H9 (cell line): ENCODE measurements at regions not wholly inside any gene's neighbourhood (a gene's known extent, or its start where the extent isn't known, plus 50 kb on each side); places are given as distances from the start of the nearest gene placed in this dataset.

ENCODE experiments used
- DNase-seq: peaks from one replicate; pipeline ENCODE4 v3.0.0-alpha.2; 2017
- H2AFZ ChIP-seq: one replicate; pipeline ENCODE4 v1.6.1; 2013; ENCODE audit warnings: mild to moderate bottlenecking, low read length, control low read depth, moderate library complexity
- H2AK5ac ChIP-seq: 2 replicates; pipeline ENCODE4 v1.6.1; 2013; ENCODE audit warnings: low read length, control low read depth, mixed read lengths; ENCODE audit not compliant: insufficient read length
- H2BK120ac ChIP-seq: one replicate; pipeline ENCODE4 v1.6.1; 2013; ENCODE audit warnings: low read depth, mild to moderate bottlenecking, low read length, control low read depth, inconsistent platforms; ENCODE audit not compliant: poor library complexity, severe bottlenecking
- H2BK12ac ChIP-seq: 2 replicates; pipeline ENCODE4 v1.6.1; 2013; ENCODE audit warnings: low read length, control low read depth, mixed read lengths, low read depth; ENCODE audit not compliant: insufficient read length
- H2BK15ac ChIP-seq: 2 replicates; pipeline ENCODE4 v1.6.1; 2013; ENCODE audit warnings: low read depth, low read length, control low read depth
- H2BK20ac ChIP-seq: one replicate; pipeline ENCODE4 v1.6.1; 2013; ENCODE audit warnings: low read depth, mild to moderate bottlenecking, low read length, control low read depth, inconsistent platforms; ENCODE audit not compliant: poor library complexity, severe bottlenecking
- H2BK5ac ChIP-seq: 2 replicates; pipeline ENCODE4 v1.6.1; 2013; ENCODE audit warnings: low read length, control low read depth, mixed read lengths; ENCODE audit not compliant: insufficient read length
- H3K14ac ChIP-seq: 2 replicates; pipeline ENCODE4 v1.6.1; 2013; ENCODE audit warnings: low read length, control low read depth; ENCODE audit not compliant: insufficient read depth
- H3K18ac ChIP-seq: 2 replicates; pipeline ENCODE4 v1.6.1; 2013; ENCODE audit warnings: low read depth, mild to moderate bottlenecking, mixed read lengths, low read length, control low read depth; ENCODE audit not compliant: insufficient read length
- H3K23ac ChIP-seq: 2 replicates; pipeline ENCODE4 v1.6.1; 2013; ENCODE audit warnings: low read length, control low read depth, mixed read lengths, low read depth; ENCODE audit not compliant: insufficient read length
- H3K23me2 ChIP-seq: 2 replicates; pipeline ENCODE4 v1.6.1; 2013; ENCODE audit warnings: low read depth, mild to moderate bottlenecking, mixed read lengths, low read length, control low read depth; ENCODE audit not compliant: insufficient read length, poor library complexity, severe bottlenecking
- H3K27ac ChIP-seq: 2 replicates; pipeline ENCODE4 v1.5.1; 2013; ENCODE audit warnings: low read length, control low read depth, mixed read lengths, low read depth; ENCODE audit not compliant: insufficient read length
- H3K27me3 ChIP-seq: 2 replicates; pipeline ENCODE4 v1.6.1; 2013; ENCODE audit warnings: low read length, control low read depth, inconsistent platforms; ENCODE audit not compliant: insufficient read depth
- H3K4ac ChIP-seq: 2 replicates; pipeline ENCODE4 v1.6.1; 2013; ENCODE audit warnings: low read depth, mild to moderate bottlenecking, control low read depth, inconsistent platforms, low read length, moderate library complexity
- H3K4me1 ChIP-seq: 2 replicates; pipeline ENCODE4 v1.6.1; 2013; ENCODE audit warnings: low read length, control low read depth, inconsistent platforms; ENCODE audit not compliant: insufficient read depth
- H3K4me2 ChIP-seq: 2 replicates; pipeline ENCODE4 v1.6.1; 2013; ENCODE audit warnings: low read length, control low read depth, mixed read lengths; ENCODE audit not compliant: insufficient read length, insufficient read depth
- H3K56ac ChIP-seq: 2 replicates; pipeline ENCODE4 v1.6.1; 2013; ENCODE audit warnings: low read depth, mild to moderate bottlenecking, mixed read lengths, low read length, control low read depth; ENCODE audit not compliant: insufficient read length
- H3K79me1 ChIP-seq: 2 replicates; pipeline ENCODE4 v1.6.1; 2013; ENCODE audit warnings: low read depth, mild to moderate bottlenecking, moderate library complexity, low read length, control low read depth, inconsistent platforms; ENCODE audit not compliant: insufficient read depth, poor library complexity, severe bottlenecking
- H3K79me2 ChIP-seq: 2 replicates; pipeline ENCODE4 v1.6.1; 2013; ENCODE audit warnings: low read length, control low read depth, inconsistent platforms; ENCODE audit not compliant: insufficient read depth
- H3K9ac ChIP-seq: 2 replicates; pipeline ENCODE4 v1.6.1; 2013; ENCODE audit warnings: low read length, control low read depth, mixed read lengths; ENCODE audit not compliant: insufficient read length; ENCODE audit errors: extremely low read depth
- H3K9me3 ChIP-seq: one replicate; pipeline ENCODE4 v1.6.1; 2013; ENCODE audit warnings: low read depth, low read length, inconsistent platforms; ENCODE audit not compliant: control insufficient read depth
- H3T11ph ChIP-seq: one replicate; pipeline ENCODE4 v1.6.1; 2013; ENCODE audit warnings: mild to moderate bottlenecking, low read length, control low read depth, inconsistent platforms
- H4K20me1 ChIP-seq: one replicate; pipeline ENCODE4 v1.6.1; 2013; ENCODE audit not compliant: control insufficient read depth, insufficient read length, insufficient read depth
- H4K5ac ChIP-seq: 2 replicates; pipeline ENCODE4 v1.6.1; 2013; ENCODE audit warnings: low read depth, mild to moderate bottlenecking, mixed read lengths, low read length, control low read depth; ENCODE audit not compliant: insufficient read length
- H4K8ac ChIP-seq: replicated peaks from 2 replicates; pipeline ENCODE4 v1.6.1; 2013; ENCODE audit warnings: low read length, control low read depth, mixed read lengths, low read depth; ENCODE audit not compliant: insufficient read length
- H4K91ac ChIP-seq: 2 replicates; pipeline ENCODE4 v1.6.1; 2013; ENCODE audit warnings: low read depth, mild to moderate bottlenecking, moderate library complexity, mixed read lengths, low read length, control low read depth; ENCODE audit not compliant: insufficient read length
- H3K27ac Mint-ChIP-seq, 3 experiments: 2 replicates in 2 of 3; 3 replicates in 1 of 3; pipeline ENCODE4 v1.8.0; 2020 to 2021; ENCODE audit warnings: mixed read lengths in 3 of 3, mild to moderate bottlenecking in 1 of 3, moderate library complexity in 1 of 3
- H3K27me3 Mint-ChIP-seq: 2 replicates; pipeline ENCODE4 v1.8.0; 2021; ENCODE audit warnings: low read depth, mild to moderate bottlenecking, moderate library complexity, mixed read lengths
- H3K36me3 Mint-ChIP-seq, 3 experiments: 2 replicates in 2 of 3; 3 replicates in 1 of 3; pipeline ENCODE4 v1.8.0; 2020 to 2021; ENCODE audit warnings: low read depth in 3 of 3, mixed read lengths in 3 of 3; ENCODE audit not compliant: insufficient read depth in 1 of 3
- H3K4me1 Mint-ChIP-seq, 2 experiments: 2 replicates each; pipeline ENCODE4 v1.8.0; 2020; ENCODE audit warnings: mixed read lengths in 2 of 2
- H3K4me3 Mint-ChIP-seq, 2 experiments: 2 replicates in 1 of 2; 3 replicates in 1 of 2; pipeline ENCODE4 v1.8.0; 2020 to 2021; ENCODE audit warnings: mild to moderate bottlenecking in 2 of 2, mixed read lengths in 2 of 2, moderate library complexity in 1 of 2
- H3K9me3 Mint-ChIP-seq, 2 experiments: 2 replicates in 1 of 2; 3 replicates in 1 of 2; pipeline ENCODE4 v1.8.0; 2020; ENCODE audit warnings: mild to moderate bottlenecking in 2 of 2, mixed read lengths in 2 of 2, moderate library complexity in 1 of 2
- WGBS: extraction: QIAGEN DNeasy Blood & Tissue Kit; methylation state at CpG from one replicate; pipeline ENCODE4 v1.1.7; 2013; ENCODE audit warnings: missing lambda C conversion rate, low lambda C conversion rate, mixed read lengths; ENCODE audit not compliant: insufficient read length; ENCODE audit errors: extremely low coverage; 5-methylcytosine and 5-hydroxymethylcytosine counted together
- TF ChIP-seq, protein P1 (sequence below): fragments of 200-600 bp; sonication (generic); conservative IDR thresholded peaks from 3 replicates; pipeline ENCODE4 v1.8.0; 2021; ENCODE audit warnings: antibody characterized with exemption, mild to moderate bottlenecking

DNA sequence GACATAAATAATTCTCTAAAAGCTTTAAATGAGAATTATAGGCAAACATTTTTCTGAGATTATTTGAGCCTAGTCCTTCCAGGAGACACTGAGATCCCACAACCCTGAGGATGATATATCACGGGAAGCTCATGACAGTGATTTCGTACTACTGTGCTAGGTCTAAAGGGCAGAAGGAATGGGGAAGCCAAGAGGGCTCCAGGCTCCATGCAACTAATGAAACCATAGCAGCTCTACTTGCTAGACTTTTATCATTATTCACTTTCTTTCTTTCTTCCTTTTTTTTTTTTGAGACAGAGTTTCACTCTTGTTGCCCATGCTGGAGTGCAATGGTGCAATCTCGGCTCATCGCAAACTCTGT is 57.3 kb upstream of the SGK1 start:
- Histone ChIP-seq H4K8ac (no peak overlapping the region), H4K91ac (no peak overlapping the region), H3K4me1 (peaks cover 3% of the 10 kb centered on the region; the same call in 1 of the 2 replicates), H3T11ph (no peak overlapping the region), H3K56ac (no peak overlapping the region), H2BK20ac (no peak overlapping the region), H3K23me2 (no peaks in the 10 kb centered on the region), H2AFZ (no peak overlapping the region), H2BK12ac (no peak overlapping the region), H3K9ac (no peak overlapping the region), H3K9me3 (no peaks in the 10 kb centered on the region), H2BK15ac (no peak overlapping the region), H3K23ac (no peak overlapping the region), H4K5ac (no peak overlapping the region), H3K4me2 (no peak overlapping the region), H3K14ac (no peak overlapping the region), H4K20me1 (no peaks in the 10 kb centered on the region), H3K79me1 (no peaks in the 10 kb centered on the region), H3K4ac (no peak overlapping the region), H2BK120ac (no peak overlapping the region), H3K18ac (no peak overlapping the region), H3K79me2 (no peaks in the 10 kb centered on the region), H2BK5ac (no peak overlapping the region), H2AK5ac (no peak overlapping the region), H3K27me3 (no peaks in the 10 kb centered on the region), H3K27ac (no peak overlapping the region)
- Mint-ChIP-seq H3K36me3 (peaks cover 0 to 6% (median 0%) of the 10 kb centered on the region in 3 experiments; a peak in 1 of 7 replicates), H3K4me1 (peaks cover 17 to 19% of the 10 kb centered on the region in 2 experiments), H3K27ac (no peak overlapping the region), H3K27me3 (no peaks in the 10 kb centered on the region), H3K9me3 (no peaks in the 10 kb centered on the region; a peak in 1 of 5 replicates), H3K4me3 (no peak overlapping the region)
- DNase-seq, result no peak
- TF ChIP-seq, protein P1, sequence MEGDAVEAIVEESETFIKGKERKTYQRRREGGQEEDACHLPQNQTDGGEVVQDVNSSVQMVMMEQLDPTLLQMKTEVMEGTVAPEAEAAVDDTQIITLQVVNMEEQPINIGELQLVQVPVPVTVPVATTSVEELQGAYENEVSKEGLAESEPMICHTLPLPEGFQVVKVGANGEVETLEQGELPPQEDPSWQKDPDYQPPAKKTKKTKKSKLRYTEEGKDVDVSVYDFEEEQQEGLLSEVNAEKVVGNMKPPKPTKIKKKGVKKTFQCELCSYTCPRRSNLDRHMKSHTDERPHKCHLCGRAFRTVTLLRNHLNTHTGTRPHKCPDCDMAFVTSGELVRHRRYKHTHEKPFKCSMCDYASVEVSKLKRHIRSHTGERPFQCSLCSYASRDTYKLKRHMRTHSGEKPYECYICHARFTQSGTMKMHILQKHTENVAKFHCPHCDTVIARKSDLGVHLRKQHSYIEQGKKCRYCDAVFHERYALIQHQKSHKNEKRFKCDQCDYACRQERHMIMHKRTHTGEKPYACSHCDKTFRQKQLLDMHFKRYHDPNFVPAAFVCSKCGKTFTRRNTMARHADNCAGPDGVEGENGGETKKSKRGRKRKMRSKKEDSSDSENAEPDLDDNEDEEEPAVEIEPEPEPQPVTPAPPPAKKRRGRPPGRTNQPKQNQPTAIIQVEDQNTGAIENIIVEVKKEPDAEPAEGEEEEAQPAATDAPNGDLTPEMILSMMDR, result no peak
- WGBS, result no CpG with 5 or more reads among the region's 4 CpGs
